Amniotic epithelial cell (primary cell): ENCODE measurements at regions not wholly inside any gene's neighbourhood (a gene's known extent, or its start where the extent isn't known, plus 50 kb on each side); places are given as distances from the start of the nearest gene placed in this dataset.

Experiments
- DNase-seq: peaks from one replicate; pipeline ENCODE4 v3.0.0-alpha.2; 2010; ENCODE audit warnings: low read depth

- no peak for DNase-seq
These were observed 64.5 kb upstream of the SORCS3 start for GRCh38 chr10:104576611-104577010.

- no peak for DNase-seq
These were observed 63.9 kb upstream of the SORCS3 start for GRCh38 chr10:104577163-104577562.

- no peak for DNase-seq
These were observed 63.1 kb upstream of the SORCS3 start for GRCh38 chr10:104577861-104578521.

GRCh38 chr10:104578671-104579070 lies 62.4 kb upstream of the SORCS3 start:
- no peak for DNase-seq

GRCh38 chr10:104579136-104579535 lies 62.0 kb upstream of the SORCS3 start:
- no peak for DNase-seq

GRCh38 chr10:104580321-104580720 lies 60.8 kb upstream of the SORCS3 start:
- DNase-seq: peak; percentile 81

- peak; percentile 70 for DNase-seq
These were observed 60.1 kb upstream of the SORCS3 start for GRCh38 chr10:104580774-104581675.

GRCh38 chr10:104581884-104582601 lies 59.0 kb upstream of the SORCS3 start:
- DNase-seq: peak; percentile 87

- no peak for DNase-seq
These were observed 58.5 kb upstream of the SORCS3 start for GRCh38 chr10:104582602-104582951.

GRCh38 chr10:104582966-104583365 lies 58.1 kb upstream of the SORCS3 start:
- no peak for DNase-seq

GRCh38 chr10:104584541-104584940 lies 56.5 kb upstream of the SORCS3 start:
- no peak for DNase-seq

- DNase-seq: no peak
These were observed 53.3 kb upstream of the SORCS3 start for GRCh38 chr10:104587751-104588150.

- no peak for DNase-seq
These were observed 51.7 kb upstream of the SORCS3 start for GRCh38 chr10:104589431-104589830.

GRCh38 chr10:104589871-104590270 lies 51.2 kb upstream of the SORCS3 start:
- DNase-seq: peak; percentile 66
